Peyer's patch (tissue), 4 donors: ENCODE measurements at regions not wholly inside any gene's neighbourhood (a gene's known extent, or its start where the extent isn't known, plus 50 kb on each side); places are given as distances from the start of the nearest gene placed in this dataset.

ENCODE experiments used
- DNase-seq, 3 donors: peaks; one replicate each; pipeline ENCODE4 v3.0.0-alpha.2; 2017 to 2019
- H3K27ac ChIP-seq, 4 donors: fragments of 200-600 bp; sonication (generic); one replicate each; pipeline ENCODE4 v1.5.1; 2016 to 2019
- H3K27me3 ChIP-seq, 2 donors: fragments of 200-600 bp; sonication (generic); one replicate each; pipeline ENCODE4 v1.5.1; 2019
- H3K36me3 ChIP-seq, 3 donors: fragments of 200-600 bp; sonication (generic); one replicate each; pipeline ENCODE4 v1.5.1; 2016 to 2019
- H3K4me1 ChIP-seq, 4 donors: fragments of 200-600 bp; sonication (generic); one replicate each; pipeline ENCODE4 v1.5.1; 2016 to 2019
- H3K4me3 ChIP-seq, 4 donors: fragments of 200-600 bp; sonication (generic); 1 replicate in 3 of 4; 2 replicates in 1 of 4; pipeline ENCODE4 v1.5.1; 2016 to 2019; ENCODE audit warnings: mild to moderate bottlenecking in 1 of 4
- H3K9me3 ChIP-seq, 4 donors: fragments of 200-600 bp; sonication (generic); one replicate each; pipeline ENCODE4 v1.5.1; 2016 to 2019; ENCODE audit warnings: mild to moderate bottlenecking in 1 of 4
- POLR2A ChIP-seq, 2 donors: fragments of 450-650 bp; IDR thresholded peaks; one replicate each; pipeline ENCODE4 v1.5.1; 2017; ENCODE audit warnings: antibody characterized with exemption in 2 of 2, mild to moderate bottlenecking in 2 of 2, moderate library complexity in 2 of 2
- TF ChIP-seq, protein P1 (sequence below), 6 experiments: fragments of 450-650 bp in 4 of 6; fragments of 200-600 bp in 2 of 6; sonication (generic) in 1 of 6; IDR thresholded peaks; one replicate each; pipeline ENCODE4 v1.5.1; 2017 to 2019; ENCODE audit warnings: antibody characterized with exemption in 6 of 6, mild to moderate bottlenecking in 3 of 6, moderate library complexity in 1 of 6

DNA sequence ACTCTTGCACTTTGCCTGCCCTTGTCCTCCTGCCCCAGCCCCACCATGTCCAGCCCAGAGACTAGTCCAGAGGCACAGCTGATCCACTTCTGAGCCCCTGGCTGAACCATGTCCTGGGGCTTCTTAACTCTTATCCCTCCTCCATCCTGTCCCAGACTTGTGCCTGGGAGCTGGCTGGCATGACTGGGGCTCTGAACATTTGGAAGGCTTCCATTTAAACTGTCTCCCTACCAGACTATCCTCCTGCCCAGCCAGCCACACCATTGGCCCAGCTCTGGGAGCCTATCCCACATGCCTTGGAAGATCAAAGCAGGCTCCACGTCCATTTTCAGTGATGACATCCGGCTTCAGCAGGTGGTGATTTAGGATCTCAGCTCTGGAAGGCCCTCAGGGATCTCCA lies 57.4 kb downstream of the FAM241B start:
- Histone ChIP-seq H3K27ac (no peak overlapping the region), H3K27me3 (no peaks in the 10 kb centered on the region), H3K36me3 (no peaks in the 10 kb centered on the region), H3K4me1 (peaks cover 0 to 7% (median 0%) of the 10 kb centered on the region in 4 donors), H3K4me3 (no peak overlapping the region), H3K9me3 (no peaks in the 10 kb centered on the region)
- no peak for DNase-seq
- TF ChIP-seq POLR2A (IDR thresholded peaks at IDR 0.05), result no peak
- TF ChIP-seq, protein P1, sequence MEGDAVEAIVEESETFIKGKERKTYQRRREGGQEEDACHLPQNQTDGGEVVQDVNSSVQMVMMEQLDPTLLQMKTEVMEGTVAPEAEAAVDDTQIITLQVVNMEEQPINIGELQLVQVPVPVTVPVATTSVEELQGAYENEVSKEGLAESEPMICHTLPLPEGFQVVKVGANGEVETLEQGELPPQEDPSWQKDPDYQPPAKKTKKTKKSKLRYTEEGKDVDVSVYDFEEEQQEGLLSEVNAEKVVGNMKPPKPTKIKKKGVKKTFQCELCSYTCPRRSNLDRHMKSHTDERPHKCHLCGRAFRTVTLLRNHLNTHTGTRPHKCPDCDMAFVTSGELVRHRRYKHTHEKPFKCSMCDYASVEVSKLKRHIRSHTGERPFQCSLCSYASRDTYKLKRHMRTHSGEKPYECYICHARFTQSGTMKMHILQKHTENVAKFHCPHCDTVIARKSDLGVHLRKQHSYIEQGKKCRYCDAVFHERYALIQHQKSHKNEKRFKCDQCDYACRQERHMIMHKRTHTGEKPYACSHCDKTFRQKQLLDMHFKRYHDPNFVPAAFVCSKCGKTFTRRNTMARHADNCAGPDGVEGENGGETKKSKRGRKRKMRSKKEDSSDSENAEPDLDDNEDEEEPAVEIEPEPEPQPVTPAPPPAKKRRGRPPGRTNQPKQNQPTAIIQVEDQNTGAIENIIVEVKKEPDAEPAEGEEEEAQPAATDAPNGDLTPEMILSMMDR (IDR thresholded peaks at IDR 0.05), result no peak

DNA sequence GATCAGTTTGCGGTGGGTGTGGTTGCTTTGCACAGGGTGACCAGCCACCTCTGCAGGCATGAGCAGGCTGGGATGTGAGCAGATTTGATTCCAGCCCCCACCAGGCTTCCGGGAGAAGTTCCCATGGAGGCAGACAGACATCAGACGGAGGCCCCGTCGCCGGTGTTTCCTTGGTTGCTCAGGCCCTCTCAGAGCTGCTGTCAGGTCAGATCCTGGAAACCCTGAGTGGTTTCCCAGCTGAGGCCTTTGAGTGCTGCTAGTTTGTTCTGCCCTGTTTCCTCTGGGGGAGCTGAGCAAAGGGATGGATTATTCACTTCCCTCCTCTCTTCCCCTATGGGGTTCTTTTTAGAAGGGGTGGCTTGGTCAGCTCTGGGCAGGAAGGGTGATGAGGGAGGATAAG lies 62.2 kb downstream of the FAM241B start:
- DNase-seq, result no peak
- H3K4me1 ChIP-seq, result no peaks in the 10 kb centered on the region
- TF ChIP-seq, protein P1 (IDR thresholded peaks at IDR 0.05), result no peak
- no peak for TF ChIP-seq POLR2A (IDR thresholded peaks at IDR 0.05)

DNA sequence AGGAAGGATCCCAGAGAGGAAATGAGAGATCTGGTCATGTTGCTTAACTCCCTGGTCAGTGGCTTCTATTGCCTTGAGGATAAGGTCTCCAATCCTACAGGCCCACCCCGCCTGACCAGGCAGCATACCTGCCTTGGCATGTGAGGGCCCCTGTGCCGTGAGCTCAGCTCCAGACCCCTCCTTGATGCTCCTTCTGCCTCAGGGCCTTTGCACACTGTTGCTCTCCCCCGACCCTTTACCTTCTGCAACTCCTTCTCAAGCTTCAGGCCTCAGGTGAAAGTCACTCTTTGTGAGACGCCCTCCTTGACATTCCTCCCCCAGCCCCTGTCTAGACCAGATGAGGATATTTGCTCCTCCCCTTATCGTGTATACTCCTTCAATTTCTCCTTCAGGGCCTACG lies 62.8 kb downstream of the FAM241B start:
- no peak for TF ChIP-seq POLR2A (IDR thresholded peaks at IDR 0.05)
- TF ChIP-seq, protein P1 (IDR thresholded peaks at IDR 0.05), result no peak
- Histone ChIP-seq H3K9me3 (no peaks in the 10 kb centered on the region), H3K36me3 (no peaks in the 10 kb centered on the region), H3K4me3 (no peak overlapping the region), H3K27ac (no peak overlapping the region), H3K4me1 (no peaks in the 10 kb centered on the region), H3K27me3 (no peaks in the 10 kb centered on the region)
- no peak for DNase-seq

More for the DNA sequence above, 62.2 kb downstream of the FAM241B start:
- Histone ChIP-seq H3K9me3 (no peaks in the 10 kb centered on the region), H3K36me3 (no peaks in the 10 kb centered on the region), H3K27me3 (no peaks in the 10 kb centered on the region), H3K4me3 (no peak overlapping the region), H3K27ac (no peak overlapping the region)

- H3K4me3 ChIP-seq, result no peak overlapping the region
- H3K4me1 ChIP-seq, result no peaks in the 10 kb centered on the region
- H3K36me3 ChIP-seq, result no peaks in the 10 kb centered on the region
- no peaks in the 10 kb centered on the region for H3K27me3 ChIP-seq
- TF ChIP-seq, protein P1 (IDR thresholded peaks at IDR 0.05), result no peak
- TF ChIP-seq POLR2A (IDR thresholded peaks at IDR 0.05), result no peak
- H3K9me3 ChIP-seq, result no peaks in the 10 kb centered on the region
- DNase-seq, result no peak
- H3K27ac ChIP-seq, result no peak overlapping the region
Observed at GRCh38 chr10:69693886-69694285, 63.8 kb downstream of the FAM241B start.

DNA sequence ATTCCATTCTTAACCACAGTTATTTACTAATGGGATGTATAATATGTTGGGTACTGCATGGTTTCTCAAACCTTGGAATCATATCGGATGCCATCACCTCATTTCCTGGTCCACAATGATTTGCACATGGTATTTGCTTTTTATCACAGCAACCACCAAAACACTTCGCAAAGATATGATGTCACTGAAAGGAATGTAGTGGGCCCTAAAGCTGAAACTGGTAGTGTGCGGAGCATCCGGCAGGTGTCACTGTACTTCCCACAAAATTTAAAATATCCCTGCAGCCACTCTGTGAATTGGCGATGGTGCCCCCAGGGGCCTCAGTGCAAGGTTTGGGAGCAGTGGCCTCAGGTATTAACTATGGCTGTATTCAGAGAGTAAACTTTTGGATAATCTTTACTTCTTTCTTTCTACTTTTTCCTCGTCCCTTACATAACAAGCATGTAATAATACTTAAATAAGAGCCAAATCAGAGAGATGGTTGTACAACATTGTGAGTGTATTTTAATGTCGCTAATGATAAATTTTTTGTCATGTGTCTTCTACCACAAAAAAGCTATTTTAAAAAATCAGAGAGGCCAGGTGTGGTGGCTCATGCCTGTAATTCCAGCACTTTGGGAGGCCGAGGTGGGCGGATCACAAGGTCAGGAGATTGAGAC lies 66.2 kb downstream of the FAM241B start:
- H3K4me1 ChIP-seq, result no peaks in the 10 kb centered on the region
- DNase-seq, result peak in 1 of 3 donors; percentile 49
- no peak overlapping the region for H3K4me3 ChIP-seq
- no peaks in the 10 kb centered on the region for H3K27me3 ChIP-seq
- H3K9me3 ChIP-seq, result no peaks in the 10 kb centered on the region
- H3K27ac ChIP-seq, result no peak overlapping the region
- H3K36me3 ChIP-seq, result no peaks in the 10 kb centered on the region
- no peak for TF ChIP-seq POLR2A (IDR thresholded peaks at IDR 0.05)
- TF ChIP-seq, protein P1 (IDR thresholded peaks at IDR 0.05), result peak in 4 of 6 experiments; percentile 36 to 58 (median 48)
